Suprapubic skin (tissue), 4 donors: ENCODE measurements at regions not wholly inside any gene's neighbourhood (a gene's known extent, or its start where the extent isn't known, plus 50 kb on each side); places are given as distances from the start of the nearest gene placed in this dataset.
"Not testable (repeated sequence)": the region's sequence is repeated elsewhere in the genome, so short reads cannot be mapped to it uniquely, and the experiment has no call there.

Experiments
- DNase-seq, 2 donors: peaks; one replicate each; pipeline ENCODE4 v3.0.0-alpha.2; 2019; ENCODE audit warnings: low spot score in 2 of 2
- H3K27ac ChIP-seq: fragments of 200-600 bp; sonication (generic); one replicate; pipeline ENCODE4 v1.5.1; 2019
- H3K27me3 ChIP-seq: fragments of 200-600 bp; sonication (generic); one replicate; pipeline ENCODE4 v1.5.1; 2019
- H3K36me3 ChIP-seq: fragments of 200-600 bp; sonication (generic); one replicate; pipeline ENCODE4 v1.5.1; 2019
- H3K4me1 ChIP-seq: fragments of 200-600 bp; sonication (generic); one replicate; pipeline ENCODE4 v1.5.1; 2019
- H3K4me3 ChIP-seq: fragments of 200-600 bp; sonication (generic); one replicate; pipeline ENCODE4 v1.5.1; 2019; ENCODE audit warnings: mild to moderate bottlenecking
- H3K9me3 ChIP-seq: fragments of 200-600 bp; sonication (generic); one replicate; pipeline ENCODE4 v1.5.1; 2019
- EP300 ChIP-seq: sonication (generic); formaldehyde crosslinking; IDR thresholded peaks from one replicate; pipeline ENCODE4 v1.6.1; 2017; ENCODE audit warnings: antibody characterized with exemption
- POLR2A ChIP-seq, 2 donors: fragments of 450-650 bp; IDR thresholded peaks; one replicate each; pipeline ENCODE4 v1.6.1; 2017; ENCODE audit warnings: antibody characterized with exemption in 2 of 2, mild to moderate bottlenecking in 2 of 2, moderate library complexity in 2 of 2
- POLR2AphosphoS5 ChIP-seq, 3 donors: sonication (generic); formaldehyde crosslinking; IDR thresholded peaks; one replicate each; pipeline ENCODE4 v1.6.1; 2017; ENCODE audit warnings: antibody characterized with exemption in 3 of 3
- WGBS: methylation state at CpG from one replicate; pipeline ENCODE4 v1.1.5; 2018; 5-methylcytosine and 5-hydroxymethylcytosine counted together
- TF ChIP-seq, protein P1 (sequence below), 2 donors: fragments of 200-600 bp in 1 of 2; fragments of 450-650 bp in 1 of 2; sonication (generic) in 1 of 2; IDR thresholded peaks; one replicate each; pipeline ENCODE4 v1.5.1; 2016 to 2019; ENCODE audit warnings: antibody characterized with exemption in 2 of 2, mild to moderate bottlenecking in 1 of 2, moderate library complexity in 1 of 2

DNA sequence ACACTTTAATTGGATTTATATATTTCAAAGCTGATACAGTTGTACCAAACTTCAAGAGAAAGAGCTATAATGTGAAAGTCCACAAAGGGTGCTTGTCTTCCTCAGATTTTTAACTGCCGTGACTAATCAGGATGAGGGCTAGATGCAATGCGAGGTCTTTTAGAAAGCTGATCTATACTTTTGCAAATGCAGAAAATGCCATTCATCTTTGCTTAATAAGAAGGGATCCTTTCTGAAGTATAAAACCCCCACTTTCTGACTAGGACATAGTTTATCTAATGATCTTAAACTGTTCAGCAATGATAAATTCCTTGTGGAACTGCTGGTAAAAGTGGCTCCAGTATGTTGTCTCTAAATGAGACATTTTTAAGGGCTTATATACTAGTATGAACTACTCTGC lies 102.7 kb upstream of the NGF start:
- H3K27ac ChIP-seq = no peak overlapping the region
- 92% methylated on average over 2 of the region's 2 CpGs for WGBS
- no peak for DNase-seq
- H3K9me3 ChIP-seq = no peaks in the 10 kb centered on the region
- no peaks in the 10 kb centered on the region for H3K36me3 ChIP-seq
- no peak overlapping the region for H3K4me3 ChIP-seq
- H3K4me1 ChIP-seq = no peaks in the 10 kb centered on the region
- no peak for TF ChIP-seq EP300
- TF ChIP-seq POLR2A (IDR thresholded peaks at IDR 0.05) = no peak
- no peak for TF ChIP-seq POLR2AphosphoS5 (IDR thresholded peaks at IDR 0.05)
- TF ChIP-seq, protein P1, sequence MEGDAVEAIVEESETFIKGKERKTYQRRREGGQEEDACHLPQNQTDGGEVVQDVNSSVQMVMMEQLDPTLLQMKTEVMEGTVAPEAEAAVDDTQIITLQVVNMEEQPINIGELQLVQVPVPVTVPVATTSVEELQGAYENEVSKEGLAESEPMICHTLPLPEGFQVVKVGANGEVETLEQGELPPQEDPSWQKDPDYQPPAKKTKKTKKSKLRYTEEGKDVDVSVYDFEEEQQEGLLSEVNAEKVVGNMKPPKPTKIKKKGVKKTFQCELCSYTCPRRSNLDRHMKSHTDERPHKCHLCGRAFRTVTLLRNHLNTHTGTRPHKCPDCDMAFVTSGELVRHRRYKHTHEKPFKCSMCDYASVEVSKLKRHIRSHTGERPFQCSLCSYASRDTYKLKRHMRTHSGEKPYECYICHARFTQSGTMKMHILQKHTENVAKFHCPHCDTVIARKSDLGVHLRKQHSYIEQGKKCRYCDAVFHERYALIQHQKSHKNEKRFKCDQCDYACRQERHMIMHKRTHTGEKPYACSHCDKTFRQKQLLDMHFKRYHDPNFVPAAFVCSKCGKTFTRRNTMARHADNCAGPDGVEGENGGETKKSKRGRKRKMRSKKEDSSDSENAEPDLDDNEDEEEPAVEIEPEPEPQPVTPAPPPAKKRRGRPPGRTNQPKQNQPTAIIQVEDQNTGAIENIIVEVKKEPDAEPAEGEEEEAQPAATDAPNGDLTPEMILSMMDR (IDR thresholded peaks at IDR 0.05) = no peak
- H3K27me3 ChIP-seq = no peaks in the 10 kb centered on the region

DNA sequence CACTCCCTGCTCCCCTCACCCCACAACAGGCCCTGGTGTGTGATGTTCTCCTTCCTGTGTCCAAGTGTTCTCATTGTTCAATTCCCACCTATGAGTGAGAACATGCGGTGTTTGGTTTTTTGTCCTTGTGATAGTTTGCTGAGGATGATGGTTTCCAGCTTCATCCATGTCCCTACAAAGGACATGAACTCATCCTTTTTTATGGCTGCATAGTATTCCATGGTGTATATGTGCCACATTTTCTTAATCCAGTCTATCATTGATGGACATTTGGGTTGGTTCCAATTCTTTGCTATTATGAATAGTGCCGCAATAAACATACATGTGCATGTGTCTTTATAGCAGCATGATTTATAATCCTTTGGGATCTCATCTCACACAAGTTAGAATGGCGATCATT lies 101.5 kb upstream of the NGF start:
- not testable (repeated sequence) for H3K27me3 ChIP-seq, DNase-seq, H3K4me1 ChIP-seq, H3K27ac ChIP-seq, H3K9me3 ChIP-seq, H3K4me3 ChIP-seq, H3K36me3 ChIP-seq
- 94% methylated on average over 3 of the region's 3 CpGs for WGBS

DNA sequence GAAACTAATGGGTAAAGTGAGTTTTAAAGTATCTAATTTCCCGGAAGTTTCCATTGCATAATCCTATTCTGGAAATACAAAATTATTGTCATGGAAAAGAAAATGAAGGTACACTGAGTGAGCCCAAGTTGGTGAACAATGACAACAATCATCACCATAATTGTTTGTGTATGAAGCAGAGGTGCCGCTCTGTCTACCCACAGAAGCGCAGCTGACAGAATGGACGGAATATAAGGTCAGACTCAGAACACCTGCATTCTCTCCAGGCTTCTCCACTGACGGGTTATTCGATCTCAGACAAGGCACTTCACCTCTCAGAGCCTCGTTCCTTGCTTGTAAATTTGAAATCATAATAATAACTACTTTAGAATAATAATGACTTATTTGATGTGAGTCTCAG lies 99.1 kb upstream of the NGF start:
- Histone ChIP-seq H3K9me3 (no peaks in the 10 kb centered on the region), H3K36me3 (no peaks in the 10 kb centered on the region), H3K4me3 (no peak overlapping the region), H3K27me3 (no peaks in the 10 kb centered on the region), H3K27ac (no peak overlapping the region), H3K4me1 (peaks cover 6% of the 10 kb centered on the region)
- TF ChIP-seq POLR2AphosphoS5 (IDR thresholded peaks at IDR 0.05) (no peak), EP300 (no peak), POLR2A (IDR thresholded peaks at IDR 0.05) (no peak)
- TF ChIP-seq, protein P1 (IDR thresholded peaks at IDR 0.05) = no peak
- no peak for DNase-seq
- WGBS = 86% methylated on average over 7 of the region's 7 CpGs

GRCh38 chr1:115436596-115436995 lies 98.5 kb upstream of the NGF start:
- Histone ChIP-seq H3K4me3 (no peak overlapping the region), H3K36me3 (no peaks in the 10 kb centered on the region), H3K9me3 (no peaks in the 10 kb centered on the region), H3K4me1 (peaks cover 11% of the 10 kb centered on the region), H3K27ac (no peak overlapping the region), H3K27me3 (no peaks in the 10 kb centered on the region)
- TF ChIP-seq EP300 (no peak), POLR2A (IDR thresholded peaks at IDR 0.05) (no peak)
- TF ChIP-seq, protein P1 (IDR thresholded peaks at IDR 0.05) = no peak
- DNase-seq = no peak

DNA sequence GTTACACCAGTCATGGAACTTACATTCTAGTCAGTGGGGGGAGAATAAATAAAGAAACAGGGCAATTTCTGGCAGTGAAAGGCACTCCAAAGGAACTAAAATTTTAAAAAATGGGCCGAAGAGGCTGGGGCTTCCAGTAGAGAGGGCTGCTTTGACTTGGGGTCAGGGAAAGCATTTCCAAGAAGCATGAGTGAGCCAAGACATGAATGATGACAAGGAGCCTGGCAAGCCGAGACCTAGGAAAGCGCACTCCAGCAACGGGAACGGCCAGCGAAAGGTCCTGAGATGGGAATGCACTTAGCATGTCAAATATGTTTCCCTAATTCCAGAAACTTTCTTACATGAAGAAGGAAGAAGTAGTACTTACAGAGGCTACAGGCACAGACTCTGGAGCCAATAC lies 95.4 kb upstream of the NGF start:
- DNase-seq = no peak
- H3K27ac ChIP-seq = no peak overlapping the region
- no peaks in the 10 kb centered on the region for H3K36me3 ChIP-seq

DNA sequence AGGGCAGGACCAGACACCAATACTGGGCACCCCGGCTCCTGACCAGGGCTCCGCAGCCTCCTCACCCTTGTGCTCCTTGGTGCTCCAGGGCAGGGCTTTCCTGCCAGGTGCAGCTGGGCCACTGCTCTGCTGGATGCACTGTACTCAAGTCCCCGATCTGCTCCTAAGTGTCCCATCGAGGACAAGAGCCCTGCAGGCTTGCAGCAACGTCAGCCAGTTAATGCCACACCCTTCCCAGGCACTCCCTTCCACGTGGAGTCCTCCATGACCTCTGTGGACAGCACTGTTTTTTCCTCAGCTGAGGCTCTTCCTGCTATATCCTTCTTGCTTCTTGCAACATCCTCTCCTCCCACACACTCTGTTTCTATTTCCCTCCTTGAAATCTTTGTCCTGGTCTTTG lies 94.0 kb upstream of the NGF start:
- H3K36me3 ChIP-seq = no peaks in the 10 kb centered on the region
- H3K9me3 ChIP-seq = no peaks in the 10 kb centered on the region
- WGBS = 35% methylated on average over 6 of the region's 6 CpGs
- no peaks in the 10 kb centered on the region for H3K27me3 ChIP-seq
- peaks cover 12% of the 10 kb centered on the region for H3K4me1 ChIP-seq
- H3K4me3 ChIP-seq = no peak overlapping the region
- TF ChIP-seq POLR2AphosphoS5 (IDR thresholded peaks at IDR 0.05) = no peak
- no peak for TF ChIP-seq POLR2A (IDR thresholded peaks at IDR 0.05)
- TF ChIP-seq, protein P1 (IDR thresholded peaks at IDR 0.05) = no peak
- no peak for TF ChIP-seq EP300
- DNase-seq = no peak
- no peak overlapping the region for H3K27ac ChIP-seq

More for the DNA sequence above, 95.4 kb upstream of the NGF start:
- Histone ChIP-seq H3K4me3 (no peak overlapping the region), H3K27me3 (no peaks in the 10 kb centered on the region), H3K9me3 (no peaks in the 10 kb centered on the region), H3K4me1 (peaks cover 12% of the 10 kb centered on the region)
- 66% methylated on average over 6 of the region's 6 CpGs for WGBS
- TF ChIP-seq POLR2AphosphoS5 (IDR thresholded peaks at IDR 0.05) (no peak), EP300 (no peak), POLR2A (IDR thresholded peaks at IDR 0.05) (no peak)
- TF ChIP-seq, protein P1 (IDR thresholded peaks at IDR 0.05) = no peak
